Mesodermal cell (in vitro differentiated cells): ENCODE measurements at regions not wholly inside any gene's neighbourhood (a gene's known extent, or its start where the extent isn't known, plus 50 kb on each side); places are given as distances from the start of the nearest gene placed in this dataset.
"Not testable (repeated sequence)": the region's sequence is repeated elsewhere in the genome, so short reads cannot be mapped to it uniquely, and the experiment has no call there.

Experiments used
- H3K27ac ChIP-seq: 2 replicates; pipeline ENCODE4 v1.7.0; 2013; ENCODE audit warnings: mild to moderate bottlenecking, low read depth, low read length, moderate library complexity; ENCODE audit not compliant: severe bottlenecking
- H3K36me3 ChIP-seq: 2 replicates; pipeline ENCODE4 v1.7.1; 2013; ENCODE audit warnings: mild to moderate bottlenecking, low read length, moderate library complexity; ENCODE audit not compliant: control insufficient read depth, insufficient read depth
- H3K4me1 ChIP-seq: one replicate; pipeline ENCODE4 v1.7.1; 2013; ENCODE audit warnings: mild to moderate bottlenecking, low read length; ENCODE audit not compliant: insufficient read depth, control insufficient read depth, poor library complexity, severe bottlenecking
- H3K4me3 ChIP-seq: 2 replicates; pipeline ENCODE4 v1.7.0; 2013; ENCODE audit warnings: low read length, control low read depth, mild to moderate bottlenecking; ENCODE audit not compliant: insufficient read depth, poor library complexity, severe bottlenecking; ENCODE audit errors: extremely low read depth
- H3K9me3 ChIP-seq: 2 replicates; pipeline ENCODE4 v1.7.1; 2013; ENCODE audit warnings: mild to moderate bottlenecking, low read length, moderate library complexity; ENCODE audit not compliant: control insufficient read depth
- WGBS, 2 experiments: methylation state at CpG; one replicate each; pipeline ENCODE4 v1.1.5; 2013; ENCODE audit warnings: missing lambda C conversion rate in 2 of 2; ENCODE audit not compliant: insufficient coverage in 2 of 2; 5-methylcytosine and 5-hydroxymethylcytosine counted together

DNA sequence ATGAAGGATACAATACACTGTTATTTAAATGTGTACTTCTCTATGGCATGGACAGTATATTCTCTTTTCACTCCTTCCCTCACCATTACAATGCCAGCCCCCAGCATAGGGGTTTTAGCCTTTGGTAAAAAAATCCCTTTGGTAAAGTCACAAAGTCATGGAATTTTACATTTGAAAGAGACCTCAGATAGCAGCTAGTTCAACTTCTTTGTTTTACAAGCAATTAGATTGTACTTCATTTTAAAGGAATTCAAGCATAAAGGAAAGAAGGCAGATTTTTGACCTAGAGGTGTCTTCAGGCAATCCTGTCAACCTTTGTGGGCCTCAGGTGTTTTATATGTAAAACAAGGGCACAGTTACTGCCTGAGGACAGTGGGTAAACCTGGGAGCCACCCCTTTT lies 1188.4 kb upstream of the AUTS2 start:
- H3K9me3 ChIP-seq: no peaks in the 10 kb centered on the region
- H3K4me3 ChIP-seq: no peak overlapping the region
- no peaks in the 10 kb centered on the region for H3K4me1 ChIP-seq
- H3K27ac ChIP-seq: no peak overlapping the region
- H3K36me3 ChIP-seq: no peaks in the 10 kb centered on the region

DNA sequence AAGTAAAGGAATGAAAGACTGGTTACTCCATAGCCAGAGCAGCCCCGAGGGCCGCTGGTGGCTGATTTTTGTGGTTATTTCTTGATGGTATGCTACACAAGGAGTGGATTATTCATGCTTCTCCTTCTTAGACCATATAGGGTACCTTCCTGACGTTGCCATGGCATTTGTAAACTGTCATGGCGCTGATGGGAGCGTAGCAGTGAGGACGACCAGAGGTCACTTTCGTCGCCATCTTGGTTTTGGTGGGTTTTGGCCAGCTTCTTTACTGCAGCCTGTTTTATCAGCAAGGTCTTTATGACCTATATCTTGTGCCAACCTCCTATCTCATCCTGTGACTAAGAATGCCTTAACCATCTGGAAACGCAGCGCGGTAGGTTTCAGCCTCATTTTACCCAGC lies 1187.6 kb upstream of the AUTS2 start:
- not testable (repeated sequence) for H3K9me3 ChIP-seq, H3K4me3 ChIP-seq, H3K27ac ChIP-seq, H3K36me3 ChIP-seq, H3K4me1 ChIP-seq
- WGBS, 2 experiments: 91 to 94% methylated on average over 10 to 11 of the region's 11 CpGs

DNA sequence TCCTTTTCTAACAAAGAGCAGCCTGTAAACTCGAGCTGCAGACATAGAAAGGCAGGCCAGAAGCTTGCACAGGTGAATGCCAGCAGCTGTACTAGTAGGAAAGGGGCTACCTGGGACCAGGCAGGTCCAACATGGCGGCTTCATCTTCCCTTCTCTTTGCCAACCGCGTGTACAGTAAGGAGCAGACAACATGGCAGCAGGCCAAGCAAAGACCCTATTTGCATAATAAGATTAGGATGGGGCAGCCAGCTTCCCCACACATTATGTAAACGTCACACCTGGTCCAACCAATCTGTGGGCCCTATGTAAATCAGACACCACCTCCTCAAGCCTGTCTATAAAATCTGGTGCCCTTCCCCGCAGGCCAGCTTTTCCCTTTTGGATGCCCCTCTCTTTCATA lies 1186.5 kb upstream of the AUTS2 start:
- no peak overlapping the region for H3K4me3 ChIP-seq
- no peaks in the 10 kb centered on the region for H3K9me3 ChIP-seq
- H3K4me1 ChIP-seq: no peaks in the 10 kb centered on the region
- H3K36me3 ChIP-seq: no peaks in the 10 kb centered on the region
- WGBS, 2 experiments: 85 to 90% methylated on average over 3 of the region's 6 CpGs
- no peak overlapping the region for H3K27ac ChIP-seq

DNA sequence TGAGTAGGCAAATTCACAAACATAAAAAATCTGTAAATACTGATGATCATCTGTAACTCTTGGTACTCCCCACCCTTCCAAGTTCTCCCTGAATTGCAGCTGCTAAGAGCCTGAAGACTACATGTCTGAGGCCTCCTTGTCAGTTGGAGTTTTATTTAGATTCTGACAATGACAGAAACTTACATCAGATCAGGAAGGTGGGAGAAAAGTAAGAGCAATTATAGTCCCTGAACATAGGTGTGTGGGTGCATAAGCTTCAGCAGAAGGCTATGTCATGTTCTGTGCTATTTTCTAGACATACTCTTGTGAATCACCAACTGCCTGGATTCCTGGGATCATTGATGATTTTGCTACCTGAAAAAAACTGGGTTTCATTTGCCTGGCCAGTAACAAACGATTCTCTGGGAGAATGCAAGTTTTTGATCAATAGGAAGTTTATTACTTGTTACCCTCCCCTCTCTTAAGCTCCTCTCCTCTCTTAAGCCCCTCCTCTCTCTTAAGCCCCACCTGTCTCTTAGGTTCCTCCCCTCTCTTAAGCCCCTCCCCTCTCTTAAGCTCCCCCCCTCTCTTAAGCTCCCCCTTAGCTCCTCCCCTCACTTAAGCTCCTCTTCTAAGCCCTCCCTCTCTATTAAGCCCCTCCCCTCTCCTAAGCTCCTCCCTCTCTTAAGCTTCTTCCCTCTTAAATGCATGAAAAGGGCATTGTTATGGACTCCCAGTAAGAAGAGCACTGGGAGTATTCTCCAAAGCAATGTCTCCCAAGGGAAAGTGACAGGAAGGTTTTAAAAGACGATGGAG lies 1183.4 kb upstream of the AUTS2 start:
- H3K36me3 ChIP-seq: no peaks in the 10 kb centered on the region
- no peak overlapping the region for H3K27ac ChIP-seq
- WGBS, 2 experiments: 86 to 90% methylated on average over 1 of the region's 2 CpGs
- H3K4me3 ChIP-seq: no peak overlapping the region
- no peaks in the 10 kb centered on the region for H3K4me1 ChIP-seq
- H3K9me3 ChIP-seq: no peaks in the 10 kb centered on the region

DNA sequence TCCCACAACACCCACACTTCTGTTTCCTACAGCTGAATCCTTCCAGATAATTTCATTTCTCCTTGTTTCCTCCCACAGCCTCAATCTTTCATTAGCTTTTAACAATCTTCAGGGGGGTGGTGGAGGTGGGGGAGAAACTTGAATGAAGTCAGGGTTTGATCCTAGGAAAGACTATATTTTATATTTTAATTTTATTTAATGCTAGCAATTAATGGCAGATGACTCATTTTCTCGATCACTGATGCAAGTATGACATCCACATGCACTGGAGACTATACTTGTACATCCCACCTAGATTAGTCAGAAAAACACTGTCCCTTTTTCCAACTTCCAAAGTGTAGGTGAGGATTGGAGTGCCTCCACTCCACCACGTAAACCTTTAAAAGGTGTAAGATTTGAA lies 1181.3 kb upstream of the AUTS2 start:
- Histone ChIP-seq H3K4me1 (no peaks in the 10 kb centered on the region), H3K4me3 (no peak overlapping the region), H3K9me3 (no peaks in the 10 kb centered on the region), H3K36me3 (no peaks in the 10 kb centered on the region), H3K27ac (no peak overlapping the region)
- no CpG with 5 or more reads among the region's 2 CpGs for WGBS, 2 experiments

DNA sequence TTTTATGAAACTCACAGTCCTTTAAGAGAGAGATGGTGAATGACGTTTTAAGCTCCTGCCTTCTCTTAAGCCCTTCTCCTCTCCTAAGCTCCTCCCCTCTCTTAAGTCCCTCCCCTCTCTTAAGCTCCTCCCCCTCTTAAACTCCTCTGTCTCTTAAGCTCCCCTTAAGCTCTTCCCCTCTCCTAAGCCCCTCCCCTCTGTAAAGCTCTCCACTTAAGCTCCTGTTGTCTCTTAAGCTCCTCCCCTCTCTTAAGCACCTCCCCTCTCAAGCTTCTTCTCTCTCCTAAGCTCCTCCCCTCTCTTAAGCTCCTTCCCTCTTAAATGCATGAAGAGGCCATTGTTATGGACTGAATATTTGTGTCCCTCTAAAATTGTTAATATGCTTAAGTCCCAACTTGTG lies 1180.6 kb upstream of the AUTS2 start:
- no peaks in the 10 kb centered on the region for H3K4me1 ChIP-seq
- no peak overlapping the region for H3K4me3 ChIP-seq
- no peak overlapping the region for H3K27ac ChIP-seq
- H3K36me3 ChIP-seq: no peaks in the 10 kb centered on the region
- no peaks in the 10 kb centered on the region for H3K9me3 ChIP-seq
- 80 to 100% methylated on average over 1 of the region's 1 CpG for WGBS, 2 experiments

DNA sequence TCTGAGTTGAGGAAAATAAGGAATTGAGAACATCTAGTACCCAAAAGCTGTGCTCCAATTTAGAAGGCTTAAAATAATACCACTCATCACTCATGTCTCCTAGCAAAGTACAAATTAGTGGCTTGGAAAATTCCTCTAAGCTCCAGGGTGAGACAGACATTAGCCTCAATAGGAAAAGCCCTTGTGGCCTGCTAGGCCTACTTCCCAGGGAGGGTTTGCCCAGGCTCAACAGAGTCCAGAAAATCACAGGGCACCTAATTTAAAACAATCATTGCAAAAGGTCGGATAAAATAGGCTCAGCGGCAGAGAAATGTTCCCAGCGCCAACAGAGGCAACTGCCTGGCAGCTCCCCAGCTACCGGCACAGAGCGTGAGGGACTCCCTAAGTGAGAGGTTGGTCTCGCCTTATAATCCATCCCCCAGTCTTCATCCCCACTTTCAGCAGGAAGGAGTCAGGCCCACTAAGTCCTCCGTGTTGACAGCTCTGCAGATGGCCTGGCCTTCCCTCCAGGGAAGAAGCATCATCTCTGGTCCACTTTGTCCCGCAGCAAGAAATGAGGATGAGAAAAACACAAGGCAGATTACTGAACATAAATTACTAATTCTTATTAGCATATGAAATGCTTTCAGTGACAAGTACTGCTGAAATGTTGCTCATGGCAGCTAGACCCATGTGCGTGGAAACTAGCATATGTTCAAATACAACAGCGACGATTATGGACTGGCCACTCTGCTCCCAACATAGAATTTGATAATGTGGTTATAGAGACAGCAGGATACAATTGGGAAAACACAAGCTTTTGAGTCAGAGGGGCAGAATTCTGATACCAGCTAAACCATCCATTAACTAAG lies 1177.7 kb upstream of the AUTS2 start:
- H3K4me1 ChIP-seq: no peaks in the 10 kb centered on the region
- no peaks in the 10 kb centered on the region for H3K36me3 ChIP-seq
- H3K9me3 ChIP-seq: no peaks in the 10 kb centered on the region
- no peak overlapping the region for H3K27ac ChIP-seq
- 86 to 90% methylated on average over 5 to 10 of the region's 11 CpGs for WGBS, 2 experiments
- no peak overlapping the region for H3K4me3 ChIP-seq

DNA sequence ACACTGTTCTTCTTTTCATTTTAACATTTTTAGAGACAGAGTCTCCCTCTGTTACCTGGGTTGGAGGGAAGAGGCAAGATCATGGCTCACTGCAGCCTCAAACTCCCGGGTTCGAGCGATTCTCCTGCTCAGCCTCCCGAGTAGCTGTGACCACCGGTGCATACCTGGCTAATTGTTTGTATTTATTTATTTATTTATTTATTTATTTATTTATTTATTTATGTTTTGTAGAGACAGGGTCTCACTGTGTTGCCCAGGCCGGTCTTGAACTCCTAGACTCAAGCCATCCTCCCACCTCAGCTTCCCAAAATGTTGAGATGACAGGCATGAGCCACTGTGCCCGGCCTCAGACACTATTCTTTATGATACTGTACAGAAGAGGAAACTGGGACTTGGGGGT lies 1176.6 kb upstream of the AUTS2 start:
- no peak overlapping the region for H3K4me3 ChIP-seq
- no peaks in the 10 kb centered on the region for H3K36me3 ChIP-seq
- no peaks in the 10 kb centered on the region for H3K4me1 ChIP-seq
- WGBS, 2 experiments: 80% methylated on average over 1 of the region's 7 CpGs; no CpG with 5 or more reads in 1 of the 2 experiments
- H3K27ac ChIP-seq: no peak overlapping the region
- no peaks in the 10 kb centered on the region for H3K9me3 ChIP-seq

DNA sequence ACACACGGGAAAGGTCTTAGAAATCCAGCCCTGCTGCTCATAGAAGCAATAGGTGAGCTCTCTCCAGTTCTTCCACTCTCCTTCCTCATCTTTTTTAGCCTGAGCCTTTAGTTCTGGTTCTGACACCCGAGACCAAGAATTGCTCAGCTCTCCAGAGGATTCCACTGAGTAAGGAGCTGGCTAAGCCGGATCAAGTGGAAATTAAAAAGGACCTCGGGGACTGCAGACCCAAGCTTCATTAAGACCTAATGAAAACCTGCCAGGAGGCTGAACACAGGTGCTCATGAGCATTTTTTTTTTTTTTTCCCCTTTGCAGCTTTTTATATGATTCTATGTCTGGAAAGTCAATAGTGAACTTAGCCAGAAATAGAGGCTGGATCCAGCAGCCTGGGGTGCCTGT lies 1176.0 kb upstream of the AUTS2 start:
- Histone ChIP-seq H3K36me3 (no peaks in the 10 kb centered on the region), H3K4me1 (no peaks in the 10 kb centered on the region), H3K4me3 (no peak overlapping the region), H3K9me3 (no peaks in the 10 kb centered on the region), H3K27ac (no peak overlapping the region)
- 40 to 58% methylated on average over 1 to 2 of the region's 4 CpGs for WGBS, 2 experiments

DNA sequence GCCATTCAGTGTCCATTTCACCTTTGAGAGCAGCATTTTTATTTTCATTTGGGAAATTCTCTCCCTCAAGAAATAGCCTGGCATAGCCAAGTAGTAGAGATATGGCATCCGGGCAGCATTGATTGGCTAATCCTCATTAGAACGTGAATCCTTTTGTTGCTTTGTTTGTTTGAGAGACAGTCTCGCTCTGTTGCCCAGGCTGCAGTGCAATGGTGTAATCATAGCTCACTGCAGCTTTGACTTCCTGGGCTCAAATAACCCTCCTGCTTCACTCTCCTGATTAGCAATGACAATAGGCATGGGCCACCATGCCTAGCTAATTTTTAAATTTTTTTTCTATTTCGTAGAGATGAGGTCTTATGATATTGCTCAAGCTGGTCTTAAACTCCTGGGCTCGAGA lies 1174.9 kb upstream of the AUTS2 start:
- Histone ChIP-seq H3K4me1 (no peaks in the 10 kb centered on the region), H3K36me3 (no peaks in the 10 kb centered on the region), H3K27ac (no peak overlapping the region), H3K4me3 (no peak overlapping the region), H3K9me3 (no peaks in the 10 kb centered on the region)
- WGBS, 2 experiments: 77 to 90% methylated on average over 3 of the region's 5 CpGs
